SK-N-MC (cell line): ENCODE measurements at regions not wholly inside any gene's neighbourhood (a gene's known extent, or its start where the extent isn't known, plus 50 kb on each side); places are given as distances from the start of the nearest gene placed in this dataset.

Experiments
- EZH2 ChIP-seq: fragments of 200-600 bp; sonication (generic); IDR thresholded peaks from one replicate; pipeline ENCODE4 v1.6.1; 2017; ENCODE audit warnings: antibody characterized with exemption
- FOXP2 ChIP-seq: optimal IDR thresholded peaks from 2 replicates; pipeline ENCODE3; 2011; ENCODE audit warnings: mild to moderate bottlenecking, moderate library complexity; ENCODE audit not compliant: insufficient read depth; ENCODE audit errors: extremely low read length, control extremely low read depth
- POLR2AphosphoS5 ChIP-seq: IDR thresholded peaks from 2 replicates; pipeline ENCODE4 v1.6.1; 2012; ENCODE audit warnings: mild to moderate bottlenecking, low read depth, low read length, borderline replicate concordance

DNA sequence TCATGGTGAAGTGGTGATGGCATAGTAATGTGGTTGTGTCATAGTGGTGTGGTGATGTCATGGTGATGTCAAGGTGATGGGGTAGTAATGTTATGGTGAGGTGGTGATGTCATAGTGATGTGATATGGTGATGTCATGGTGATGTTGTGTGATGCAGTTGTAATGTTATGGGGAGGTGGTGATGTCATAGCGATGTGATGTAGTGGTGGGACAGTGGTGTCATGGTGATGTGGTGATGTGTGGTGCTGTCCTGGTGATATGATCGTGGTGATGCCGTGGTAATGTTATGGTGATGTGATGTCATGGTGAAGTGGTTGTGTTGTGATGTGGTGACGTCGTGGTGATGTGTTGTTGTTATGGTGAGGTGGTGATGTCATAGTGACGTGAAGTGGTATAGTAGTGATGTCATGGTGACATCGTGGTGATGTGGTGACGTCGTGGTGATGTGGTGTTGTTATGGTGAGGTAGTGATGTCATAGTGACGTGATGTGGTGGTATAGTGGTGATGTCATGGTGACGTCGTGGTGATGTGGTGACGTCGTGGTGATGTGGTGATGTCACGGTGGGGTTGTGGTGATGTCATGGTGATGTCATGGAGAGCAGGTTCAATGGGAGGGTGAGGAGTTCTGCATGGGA, 242.7 kb upstream of the MYT1L start:
- TF ChIP-seq EZH2: no peak
- TF ChIP-seq POLR2AphosphoS5: no peak
- no peak for TF ChIP-seq FOXP2
